ENCODE measurements at regions not wholly inside any gene's neighbourhood (a gene's known extent, or its start where the extent isn't known, plus 50 kb on each side); places are given as distances from the start of the nearest gene placed in this dataset.

DNA sequence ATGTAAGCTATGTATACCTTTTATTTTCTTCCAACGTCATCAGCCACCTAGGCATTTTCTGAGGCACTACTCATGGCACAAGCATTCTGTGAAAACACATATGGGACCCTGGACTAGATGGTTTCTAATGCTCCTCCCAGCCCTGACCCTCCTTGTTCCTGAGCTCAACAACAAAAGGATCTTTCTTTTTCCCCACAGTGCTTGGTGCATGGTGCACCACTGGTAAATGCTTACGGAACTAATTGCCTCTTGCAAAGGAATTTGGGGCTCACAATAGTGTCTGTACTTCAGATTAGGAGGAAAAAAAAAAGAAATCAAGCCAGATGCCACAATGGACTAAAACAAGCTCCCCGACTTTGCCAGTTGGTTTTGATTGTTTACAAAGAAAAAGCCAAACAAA is 390.5 kb downstream of the PLPP3 start:
- no peak for DNase-seq (ENCODE audit: low spot score)

- no peak for DNase-seq (ENCODE audit: low spot score)
These were observed 391.1 kb downstream of the PLPP3 start for GRCh38 chr1:56188221-56188620.

GRCh38 chr1:56187405-56187804 is 392.0 kb downstream of the PLPP3 start:
- DNase-seq (ENCODE audit: low spot score), result no peak

GRCh38 chr1:56185493-56185892 is 393.9 kb downstream of the PLPP3 start:
- no peak for DNase-seq (ENCODE audit: low spot score)

GRCh38 chr1:56183151-56183550 is 396.2 kb downstream of the PLPP3 start:
- no peak for DNase-seq (ENCODE audit: low spot score)

GRCh38 chr1:56180520-56181190 is 398.7 kb downstream of the PLPP3 start:
- DNase-seq (ENCODE audit: low spot score), result no peak

DNA sequence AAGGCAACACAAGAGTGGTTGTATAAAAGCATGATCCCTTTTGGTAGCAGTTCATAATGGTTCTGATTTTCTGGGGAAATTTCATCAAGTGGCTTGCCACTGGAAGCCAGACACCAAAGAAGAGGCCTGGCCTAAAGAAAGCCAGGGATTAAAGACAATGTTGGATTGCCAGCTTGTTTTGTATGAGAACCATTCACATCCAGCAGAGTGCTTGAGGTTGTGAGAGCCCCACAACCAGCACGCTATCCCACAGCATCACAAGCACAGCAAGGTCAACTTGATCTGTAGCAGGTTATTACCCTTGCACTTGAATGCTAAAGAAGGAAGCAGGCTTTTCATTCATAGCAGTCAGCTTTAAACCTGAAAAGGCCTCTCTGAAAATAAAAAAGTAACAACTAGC is 399.8 kb downstream of the PLPP3 start:
- DNase-seq (ENCODE audit: low spot score), result no peak

GRCh38 chr1:56175211-56175610 is 404.2 kb downstream of the PLPP3 start:
- no peak for DNase-seq (ENCODE audit: low spot score)

DNA sequence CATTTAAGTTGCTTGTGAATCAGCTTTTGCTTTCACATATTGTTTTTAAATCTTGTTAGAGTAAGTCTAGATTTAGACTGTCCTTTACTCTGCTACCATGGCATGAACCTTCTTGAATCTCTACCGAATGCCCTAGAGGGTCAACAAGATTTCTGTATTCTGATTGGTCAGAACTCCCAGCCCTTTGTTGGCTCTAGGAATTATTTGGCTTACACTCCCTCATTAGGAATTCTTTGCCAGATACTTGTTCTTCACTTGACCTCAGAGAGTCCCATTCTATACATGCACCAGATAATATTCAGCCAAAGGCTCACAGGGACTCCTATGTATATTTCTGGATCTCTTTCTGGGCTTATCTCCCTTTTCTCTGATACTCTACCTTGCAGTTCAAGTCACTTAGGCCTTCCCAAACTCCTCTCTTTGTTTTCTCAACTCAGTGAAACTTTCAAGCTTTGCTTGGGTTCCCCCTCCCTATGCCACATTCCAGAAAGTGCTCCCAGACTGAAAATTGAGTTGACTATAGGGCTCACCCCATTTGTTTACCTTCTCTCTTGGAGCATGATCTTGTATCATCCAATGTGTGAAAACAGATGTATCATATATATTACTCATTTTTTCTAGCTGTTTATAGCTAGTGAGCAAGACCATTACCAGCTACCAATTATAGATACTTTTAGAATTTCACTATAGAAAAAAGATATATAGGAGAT is 405.0 kb downstream of the PLPP3 start:
- no peak for DNase-seq (ENCODE audit: low spot score)

DNA sequence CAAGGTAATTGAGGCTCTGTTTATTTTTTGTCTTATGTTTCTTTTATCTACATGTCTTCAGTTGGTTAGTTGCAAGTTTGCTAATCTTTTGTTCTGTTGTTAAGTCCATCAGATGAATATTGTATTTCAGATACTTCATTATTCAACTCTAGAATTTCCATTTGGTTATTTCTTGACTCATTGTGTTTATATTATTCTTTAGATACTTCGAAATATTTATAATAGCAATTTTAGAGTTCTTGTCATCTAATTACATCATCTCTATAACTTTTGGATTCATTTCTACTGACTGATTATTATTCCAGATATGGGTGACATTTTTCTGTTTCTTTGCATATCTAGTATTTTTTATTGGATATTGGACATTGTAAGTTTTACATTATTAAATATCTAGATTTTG is 405.6 kb downstream of the PLPP3 start:
- DNase-seq (ENCODE audit: low spot score), result no peak

GRCh38 chr1:56171670-56172069 is 407.7 kb downstream of the PLPP3 start:
- DNase-seq (ENCODE audit: low spot score), result no peak

GRCh38 chr1:56170784-56171320 is 408.5 kb downstream of the PLPP3 start:
- no peak for DNase-seq (ENCODE audit: low spot score)

DNA sequence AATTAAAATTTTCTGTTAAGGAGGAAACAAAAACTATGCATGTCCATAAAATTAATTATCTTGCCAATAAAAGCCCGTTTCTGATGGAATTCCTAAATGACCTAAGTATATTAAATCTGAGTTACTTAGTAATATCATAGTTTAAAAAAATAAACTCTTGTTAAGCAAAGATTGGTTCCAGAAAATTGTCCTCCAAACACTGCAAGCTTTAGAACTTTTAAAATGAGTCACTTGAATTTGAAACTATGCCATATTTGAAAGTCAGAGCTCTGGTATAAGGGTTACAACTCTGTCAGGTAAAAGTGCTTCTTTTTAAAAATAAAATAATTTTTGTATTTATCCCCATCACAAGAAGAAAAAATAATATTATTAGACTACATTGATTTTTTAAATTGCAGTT is 409.5 kb downstream of the PLPP3 start:
- no peak for DNase-seq (ENCODE audit: low spot score)

- DNase-seq (ENCODE audit: low spot score), result no peak
These were observed 411.2 kb downstream of the PLPP3 start for GRCh38 chr1:56168176-56168575.

GRCh38 chr1:56167596-56167995 is 411.8 kb downstream of the PLPP3 start:
- no peak for DNase-seq (ENCODE audit: low spot score)

DNA sequence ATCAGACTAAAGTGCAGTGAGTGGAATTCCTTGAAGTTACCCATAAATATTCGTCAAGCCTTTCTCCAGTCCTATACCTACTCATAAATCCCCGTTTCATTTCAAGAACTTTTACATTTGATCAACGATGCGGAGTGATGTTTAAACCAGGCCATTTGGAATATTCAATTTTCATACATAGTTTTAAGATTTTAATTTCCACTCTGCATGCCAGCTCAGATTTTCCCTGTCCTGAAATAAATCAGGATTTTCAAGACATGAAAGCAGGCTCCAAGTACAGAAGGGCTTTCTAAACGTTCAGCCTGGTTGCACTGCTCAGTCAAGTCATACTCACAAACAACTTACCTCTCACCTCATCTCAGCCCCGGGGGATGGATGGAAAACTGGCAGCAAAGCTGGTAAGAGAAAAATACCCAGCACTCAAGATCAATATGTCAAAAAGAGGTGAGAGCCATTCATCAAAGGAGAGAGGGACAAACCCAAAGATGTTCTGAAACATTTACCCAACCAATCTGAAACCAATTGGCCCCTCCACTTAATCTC is 418.5 kb downstream of the PLPP3 start:
- DNase-seq (ENCODE audit: low spot score), result no peak

- no peak for DNase-seq (ENCODE audit: low spot score)
These were observed 422.1 kb downstream of the PLPP3 start for GRCh38 chr1:56156971-56157876.

DNA sequence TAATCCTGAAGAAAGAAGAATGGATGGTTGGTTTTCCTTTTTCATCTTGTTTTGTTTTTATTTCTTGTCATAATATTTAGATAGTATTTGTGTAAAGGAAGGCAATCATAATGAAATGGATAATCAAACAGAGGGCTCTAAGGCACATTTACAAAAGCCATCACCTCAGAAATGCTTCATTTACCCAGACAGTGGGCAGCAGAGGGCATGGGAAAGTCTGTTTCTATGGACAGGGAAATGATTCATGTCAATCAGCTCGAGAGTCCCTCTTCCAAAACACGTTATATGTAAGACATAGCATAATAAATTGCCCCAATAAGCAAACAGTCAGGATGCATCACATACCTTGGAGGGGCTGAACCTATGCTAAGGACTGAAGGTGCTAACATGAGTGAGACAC is 426.1 kb downstream of the PLPP3 start:
- DNase-seq (ENCODE audit: low spot score), result no peak

GRCh38 chr1:56152635-56153034 is 426.7 kb downstream of the PLPP3 start:
- DNase-seq (ENCODE audit: low spot score), result no peak

DNA sequence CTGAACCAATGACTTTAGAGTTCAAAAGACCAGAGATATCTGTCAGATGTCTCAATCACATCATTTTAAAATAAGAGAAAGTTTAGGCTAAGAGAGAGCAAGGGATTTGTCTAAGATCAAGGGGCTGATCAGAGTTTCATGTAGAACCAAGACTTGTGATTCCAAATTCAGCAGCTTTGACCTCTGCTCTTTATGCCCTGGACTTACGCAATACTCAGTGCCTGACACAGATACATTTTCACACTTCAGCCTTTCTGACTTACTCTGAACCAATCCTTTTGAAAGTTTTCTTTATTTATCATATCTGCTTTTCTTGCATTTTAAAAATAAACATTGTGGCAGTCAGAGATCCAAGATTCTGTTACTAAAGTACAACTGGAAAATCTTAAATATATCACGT is 428.0 kb downstream of the PLPP3 start:
- DNase-seq (ENCODE audit: low spot score), result no peak

DNA sequence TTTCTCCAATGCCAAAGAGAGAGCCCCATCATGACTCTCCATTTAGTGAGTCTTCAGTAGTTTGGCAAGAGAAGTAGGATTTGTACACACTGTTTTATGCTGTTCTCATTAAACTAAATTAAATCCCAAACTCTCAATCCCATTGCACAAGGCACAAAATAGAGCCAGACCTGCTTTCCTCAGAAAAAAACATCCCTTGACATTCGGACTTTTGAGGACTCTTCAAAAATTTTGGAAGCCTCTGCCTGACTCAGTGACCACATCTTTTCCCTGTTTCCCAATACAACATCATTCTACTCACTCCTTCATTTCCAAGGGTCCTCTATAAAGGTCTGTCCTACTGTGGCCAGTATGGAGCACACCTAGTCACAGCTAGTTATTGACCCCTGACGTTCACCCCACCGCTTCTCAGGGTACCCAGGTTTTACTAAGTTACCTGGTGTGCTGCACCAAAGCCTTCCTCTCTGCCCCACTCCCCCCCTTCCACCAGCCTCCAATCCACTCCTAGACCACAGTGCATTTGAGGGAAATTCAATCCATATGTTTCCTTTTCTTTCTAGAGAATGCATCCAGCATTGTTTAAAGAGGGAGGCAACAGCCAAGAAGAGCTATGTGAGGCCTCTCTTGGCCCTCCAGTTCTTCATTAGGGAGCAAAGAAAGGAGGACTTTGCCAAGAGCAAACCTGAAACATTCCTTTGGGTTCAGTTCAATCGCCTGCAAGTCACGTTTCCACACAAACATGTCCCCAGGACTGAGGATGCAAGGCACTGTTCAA is 428.7 kb downstream of the PLPP3 start:
- DNase-seq (ENCODE audit: low spot score), result no peak

- no peak for DNase-seq (ENCODE audit: low spot score)
These were observed 429.6 kb downstream of the PLPP3 start for GRCh38 chr1:56149761-56150160.

Data from SW480 (cell line).